ENCODE measurements at regions not wholly inside any gene's neighbourhood (a gene's known extent, or its start where the extent isn't known, plus 50 kb on each side); places are given as distances from the start of the nearest gene placed in this dataset.

GRCh38 chr7:106466867-106467266, 182.1 kb upstream of the NAMPT start:
- TF ChIP-seq EP300 (IDR thresholded peaks at IDR 0.05; ENCODE audit: borderline replicate concordance) (no peak), EGR1 (IDR thresholded peaks at IDR 0.05) (no peak), TEAD4 (IDR thresholded peaks at IDR 0.05) (no peak), REST (IDR thresholded peaks at IDR 0.05; ENCODE audit: low read depth) (no peak), CREB1 (IDR thresholded peaks at IDR 0.05; ENCODE audit: low read depth) (no peak), CEBPB (IDR thresholded peaks at IDR 0.05) (no peak), YY1 (IDR thresholded peaks at IDR 0.05; ENCODE audit: low read depth) (no peak), RAD21 (IDR thresholded peaks at IDR 0.05; ENCODE audit: low read depth) (no peak), MAX (IDR thresholded peaks at IDR 0.05) (no peak), ZBTB7A (IDR thresholded peaks at IDR 0.05; ENCODE audit: low read depth) (no peak), TCF12 (IDR thresholded peaks at IDR 0.05; ENCODE audit: low read depth) (no peak), TAF1 (IDR thresholded peaks at IDR 0.05; ENCODE audit: low read depth) (no peak)
